22Rv1 (cell line): ENCODE measurements at regions not wholly inside any gene's neighbourhood (a gene's known extent, or its start where the extent isn't known, plus 50 kb on each side); places are given as distances from the start of the nearest gene placed in this dataset.

Experiments
- CTCF ChIP-seq: fragments of 450-650 bp; IDR thresholded peaks from 2 replicates; pipeline ENCODE4 v1.5.1; 2017; ENCODE audit warnings: mild to moderate bottlenecking
- ZFX ChIP-seq: fragments of 450-650 bp; IDR thresholded peaks from 2 replicates; pipeline ENCODE4 v1.6.1; 2017; ENCODE audit warnings: antibody characterized with exemption, borderline replicate concordance

- TF ChIP-seq CTCF (no peak), ZFX (no peak)
These were observed 532.4 kb downstream of the DNAH5 start for GRCh38 chr5:13412040-13412595.
